Stimulated activated CD4-positive, alpha-beta T cell treated with anti-CD3 and anti-CD28 coated beads, TNF-alpha, amount 100 ng/mL, for 1 hour (primary cell): ENCODE measurements at regions not wholly inside any gene's neighbourhood (a gene's known extent, or its start where the extent isn't known, plus 50 kb on each side); places are given as distances from the start of the nearest gene placed in this dataset.

ENCODE experiments used
- DNase-seq, 3 donors: peaks; one replicate each; pipeline ENCODE4 v3.0.0-alpha.2; 2020; ENCODE audit warnings: low read depth in 3 of 3, low spot score in 1 of 3

GRCh38 chr6:16078064-16078463 is 50.8 kb upstream of the MYLIP start:
- DNase-seq: no peak

GRCh38 chr6:16069671-16070070 is 59.2 kb upstream of the MYLIP start:
- DNase-seq: no peak

GRCh38 chr6:16069222-16069621 is 59.7 kb upstream of the MYLIP start:
- no peak for DNase-seq

- no peak for DNase-seq
Measured at GRCh38 chr6:16067568-16067967, 61.3 kb upstream of the MYLIP start.

GRCh38 chr6:16064671-16065072 is 64.2 kb upstream of the MYLIP start:
- DNase-seq: no peak

- no peak for DNase-seq
Measured at GRCh38 chr6:16063580-16063979, 65.3 kb upstream of the MYLIP start.

- DNase-seq: no peak
Measured at GRCh38 chr6:16061818-16062217, 67.1 kb upstream of the MYLIP start.

GRCh38 chr6:16060039-16060438 is 68.8 kb upstream of the MYLIP start:
- DNase-seq: no peak

- no peak for DNase-seq
Measured at GRCh38 chr6:16059496-16059895, 69.4 kb upstream of the MYLIP start.

- DNase-seq: no peak
Measured at GRCh38 chr6:16058929-16059345, 69.9 kb upstream of the MYLIP start.

- DNase-seq: no peak
Measured at GRCh38 chr6:16058201-16058928, 70.5 kb upstream of the MYLIP start.

- no peak for DNase-seq
Measured at GRCh38 chr6:16057446-16057845, 71.4 kb upstream of the MYLIP start.

GRCh38 chr6:16056263-16056870 is 72.5 kb upstream of the MYLIP start:
- no peak for DNase-seq

- no peak for DNase-seq
Measured at GRCh38 chr6:16055852-16056251, 73.0 kb upstream of the MYLIP start.

GRCh38 chr6:16049168-16049567 is 79.7 kb upstream of the MYLIP start:
- DNase-seq: no peak

- DNase-seq: no peak
Measured at GRCh38 chr6:16048221-16048620, 80.7 kb upstream of the MYLIP start.

GRCh38 chr6:16047435-16047990 is 81.4 kb upstream of the MYLIP start:
- no peak for DNase-seq

- DNase-seq: no peak
Measured at GRCh38 chr6:16045238-16045637, 83.6 kb upstream of the MYLIP start.

GRCh38 chr6:16044211-16044643 is 84.7 kb upstream of the MYLIP start:
- no peak for DNase-seq

GRCh38 chr6:16043171-16044135 is 85.4 kb upstream of the MYLIP start:
- DNase-seq: no peak

GRCh38 chr6:16042751-16043150 is 86.1 kb upstream of the MYLIP start:
- DNase-seq: no peak
